AG09319 (cell line): ENCODE measurements at regions not wholly inside any gene's neighbourhood (a gene's known extent, or its start where the extent isn't known, plus 50 kb on each side); places are given as distances from the start of the nearest gene placed in this dataset.

Source experiments
- DNase-seq: peaks from one replicate; pipeline ENCODE4 v3.0.0-alpha.2; 2010; ENCODE audit warnings: low read depth; ENCODE audit errors: extremely low read depth
- CTCF ChIP-seq: IDR thresholded peaks from 2 replicates; pipeline ENCODE4 v1.5.1; 2011; ENCODE audit warnings: low read depth, mild to moderate bottlenecking, inconsistent platforms, low read length, moderate library complexity

- no peak for TF ChIP-seq CTCF
- DNase-seq: no peak
Measured at GRCh38 chr13:78102741-78103140, 184.1 kb upstream of the EDNRB start.

DNA sequence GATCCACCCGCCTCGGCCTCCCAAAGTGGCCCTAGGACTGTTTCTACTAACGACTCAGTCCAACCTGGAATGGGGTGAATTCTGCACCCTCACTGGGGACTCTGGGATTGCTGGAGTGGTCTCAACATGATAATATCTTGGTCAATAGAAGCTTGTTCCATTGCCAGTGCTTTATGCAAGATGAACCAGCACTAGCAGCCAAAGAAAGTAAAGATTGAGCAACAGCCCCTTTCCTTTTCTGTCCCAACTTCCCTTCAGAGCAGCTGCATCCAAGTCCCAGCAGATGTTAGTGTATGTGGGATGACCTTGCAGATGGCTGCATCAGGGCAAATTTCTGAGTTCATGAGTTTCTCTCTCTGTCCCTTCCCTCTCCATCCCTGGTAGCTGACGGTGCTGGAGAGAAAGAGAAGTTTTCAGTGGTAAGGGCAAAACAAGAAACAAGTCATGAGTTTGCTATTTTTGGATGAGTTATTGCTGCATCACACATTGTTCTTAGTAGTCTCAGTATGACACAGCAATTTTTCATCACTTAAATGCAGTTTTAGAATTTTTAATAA is 183.6 kb upstream of the EDNRB start:
- no peak for TF ChIP-seq CTCF

DNA sequence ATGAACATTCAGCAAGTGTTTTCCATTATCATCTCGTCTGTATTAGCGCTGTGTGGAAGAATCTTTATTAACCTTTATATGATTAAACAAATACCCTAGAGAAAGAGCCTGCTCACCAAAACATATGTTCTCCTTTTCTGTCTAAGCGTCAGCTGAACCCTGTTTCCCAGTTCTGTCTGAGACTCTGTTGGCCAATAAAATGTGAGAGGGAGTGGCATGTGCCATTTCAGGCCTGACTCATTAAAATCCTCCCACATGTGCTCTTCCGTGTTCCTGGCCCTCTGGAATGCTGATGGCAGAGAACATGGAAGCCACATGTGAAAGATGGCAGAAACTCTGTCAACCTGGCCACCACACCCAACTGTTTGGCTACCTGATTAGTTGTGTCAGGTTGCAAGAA is 181.9 kb upstream of the EDNRB start:
- no peak for TF ChIP-seq CTCF
- DNase-seq: no peak

More for the DNA sequence above, 183.6 kb upstream of the EDNRB start:
- DNase-seq: peak; percentile 52

DNA sequence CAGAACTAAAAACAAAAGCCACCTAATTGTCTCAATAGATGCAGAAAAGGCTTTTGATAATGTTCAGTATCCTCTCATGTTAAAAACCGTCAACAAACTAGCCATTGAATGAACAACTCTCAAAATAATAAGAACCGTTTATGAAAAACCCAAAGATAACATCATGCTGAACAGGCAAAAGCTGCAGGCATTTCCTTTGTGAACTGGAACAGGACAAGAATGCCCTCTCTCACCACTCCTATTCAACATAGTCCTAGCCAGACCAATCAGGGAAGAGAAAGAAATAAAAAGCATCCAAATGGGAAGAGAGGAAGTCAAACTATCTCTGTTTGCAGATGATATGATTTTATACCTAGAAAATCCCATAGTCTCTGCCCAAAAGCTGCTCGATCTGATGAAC is 179.6 kb upstream of the EDNRB start:
- TF ChIP-seq CTCF: no peak
- DNase-seq: no peak

GRCh38 chr13:78096221-78096620 is 177.6 kb upstream of the EDNRB start:
- DNase-seq: no peak

GRCh38 chr13:78087966-78088678 is 169.5 kb upstream of the EDNRB start:
- no peak for DNase-seq
- TF ChIP-seq CTCF: no peak

More at GRCh38 chr13:78096221-78096620, 177.6 kb upstream of the EDNRB start:
- no peak for TF ChIP-seq CTCF

GRCh38 chr13:78085434-78086225 is 167.0 kb upstream of the EDNRB start:
- TF ChIP-seq CTCF: no peak
- no peak for DNase-seq
